H1 (cell line): ENCODE measurements at regions not wholly inside any gene's neighbourhood (a gene's known extent, or its start where the extent isn't known, plus 50 kb on each side); places are given as distances from the start of the nearest gene placed in this dataset.

Experiments
- CTCF ChIA-PET: fragments of 300-600 bp; sonication (Branson Sonifier 250); formaldehyde crosslinking; loops from one replicate; lab custom pipeline; 2021; ENCODE audit not compliant: partially characterized antibody; lab: Charles Lee
- POLR2A ChIA-PET: fragments of 300-600 bp; sonication (Branson Sonifier 250); formaldehyde crosslinking; loops from one replicate; lab custom pipeline; 2021; ENCODE audit warnings: inconsistent platforms; ENCODE audit not compliant: partially characterized antibody; lab: Charles Lee
- DNase-seq, 2 experiments: peaks; one replicate each; pipeline versions ENCODE4 v3.0.0 to v3.0.0-alpha.2; 2010 to 2022; ENCODE audit warnings: low spot score in 2 of 2, low read depth in 1 of 2, mixed read lengths in 1 of 2
- FAIRE-seq: peaks from 2 replicates; lab custom pipeline; 2011; peaks lifted over from hg19 to GRCh38; lab: Jason Lieb, UNC
- H2AFZ ChIP-seq: 2 replicates; pipeline ENCODE4 v1.8.1; 2012; ENCODE audit warnings: low read length, inconsistent platforms
- H2AK5ac ChIP-seq: 2 replicates; pipeline ENCODE4 v1.6.1; 2013; ENCODE audit warnings: low read depth, low read length
- H2BK120ac ChIP-seq: replicated peaks from 2 replicates; pipeline ENCODE3; 2013; ENCODE audit warnings: low read depth, low read length, inconsistent platforms
- H2BK12ac ChIP-seq: 2 replicates; pipeline ENCODE4 v1.6.1; 2013; ENCODE audit warnings: low read depth, low read length
- H2BK15ac ChIP-seq: 2 replicates; pipeline ENCODE4 v1.6.1; 2013; ENCODE audit warnings: low read length
- H2BK20ac ChIP-seq: 2 replicates; pipeline ENCODE4 v1.6.1; 2013; ENCODE audit warnings: low read length
- H2BK5ac ChIP-seq: 2 replicates; pipeline ENCODE4 v1.6.1; 2013; ENCODE audit warnings: low read depth, low read length
- H3K14ac ChIP-seq: 2 replicates; pipeline ENCODE4 v1.6.1; 2013; ENCODE audit warnings: inconsistent platforms; ENCODE audit not compliant: insufficient read length
- H3K18ac ChIP-seq: 2 replicates; pipeline ENCODE4 v1.6.1; 2013; ENCODE audit warnings: low read length; ENCODE audit errors: extremely low read depth
- H3K23ac ChIP-seq: 2 replicates; pipeline ENCODE4 v1.6.1; 2013; ENCODE audit warnings: inconsistent platforms; ENCODE audit not compliant: insufficient read length
- H3K23me2 ChIP-seq: 2 replicates; pipeline ENCODE4 v1.6.1; 2013; ENCODE audit warnings: low read depth, low read length
- H3K27ac ChIP-seq: 2 replicates; pipeline ENCODE4 v1.6.1; 2011; ENCODE audit warnings: low read depth, low read length, inconsistent platforms
- H3K27me3 ChIP-seq, 4 experiments: replicated peaks in 1 of 4; 1 replicate in 1 of 4; 2 replicates in 3 of 4; pipeline versions ENCODE4 v1.6.1 to v1.8.1; 2011 to 2013; ENCODE audit warnings: low read length in 3 of 4, mild to moderate bottlenecking in 3 of 4, inconsistent platforms in 2 of 4, mixed read lengths in 2 of 4, moderate library complexity in 1 of 4; ENCODE audit not compliant: control insufficient read depth in 3 of 4, insufficient read depth in 3 of 4; ENCODE audit errors: extremely low read depth in 1 of 4
- H3K36me3 ChIP-seq, 4 experiments: 2 replicates each; pipeline versions ENCODE4 v1.6.1 to v1.8.1; 2011 to 2013; ENCODE audit warnings: mild to moderate bottlenecking in 4 of 4, low read length in 3 of 4, moderate library complexity in 2 of 4, control low read depth in 1 of 4, inconsistent platforms in 1 of 4; ENCODE audit not compliant: insufficient read depth in 4 of 4, control insufficient read depth in 2 of 4
- H3K4ac ChIP-seq: replicated peaks from 2 replicates; pipeline ENCODE3; 2013; ENCODE audit warnings: low read length, low read depth, mixed read lengths, inconsistent platforms; ENCODE audit not compliant: insufficient read length
- H3K4me1 ChIP-seq, 4 experiments: replicated peaks in 1 of 4; 1 replicate in 1 of 4; 2 replicates in 3 of 4; pipeline versions ENCODE4 v1.6.1 to v1.8.1; 2011 to 2013; ENCODE audit warnings: low read length in 3 of 4, inconsistent platforms in 2 of 4, mixed read lengths in 1 of 4; ENCODE audit not compliant: insufficient read depth in 4 of 4, control insufficient read depth in 3 of 4
- H3K4me2 ChIP-seq, 2 experiments: 2 replicates each; pipeline versions ENCODE4 v1.6.1 to v1.8.1; 2011 to 2013; ENCODE audit warnings: low read depth in 2 of 2, low read length in 2 of 2, control low read depth in 1 of 2, inconsistent platforms in 1 of 2, mild to moderate bottlenecking in 1 of 2; ENCODE audit not compliant: insufficient read depth in 1 of 2
- H3K4me3 ChIP-seq, 4 experiments: fragments of 200-600, 300-600 bp in 1 of 4; sonication (generic), shearing (Covaris generic), sonication (Bioruptor Twin) in 1 of 4; 2 replicates each; pipeline versions ENCODE4 v1.5.1 to v1.8.1; 2011 to 2016; ENCODE audit warnings: low read length in 4 of 4, low read depth in 3 of 4, control low read depth in 2 of 4, inconsistent platforms in 2 of 4, mild to moderate bottlenecking in 2 of 4, mixed read lengths in 1 of 4, moderate library complexity in 1 of 4; ENCODE audit not compliant: insufficient read depth in 2 of 4; ENCODE audit errors: extremely low read depth in 1 of 4
- H3K56ac ChIP-seq: replicated peaks from 2 replicates; pipeline ENCODE3; 2013; ENCODE audit warnings: low read depth, mild to moderate bottlenecking, mixed read lengths, low read length, inconsistent platforms; ENCODE audit not compliant: insufficient read length
- H3K79me1 ChIP-seq: 2 replicates; pipeline ENCODE4 v1.6.1; 2013; ENCODE audit warnings: low read depth, low read length, control low read depth
- H3K79me2 ChIP-seq, 2 experiments: 2 replicates each; pipeline versions ENCODE4 v1.6.1 to v1.8.1; 2012 to 2013; ENCODE audit warnings: low read length in 2 of 2, mild to moderate bottlenecking in 2 of 2, inconsistent platforms in 1 of 2; ENCODE audit not compliant: insufficient read depth in 2 of 2, control insufficient read depth in 1 of 2
- H3K9ac ChIP-seq, 4 experiments: replicated peaks in 1 of 4; 1 replicate in 1 of 4; 2 replicates in 3 of 4; pipeline versions ENCODE4 v1.6.1 to v1.8.1; 2011 to 2013; ENCODE audit warnings: low read depth in 3 of 4, low read length in 3 of 4, control low read depth in 2 of 4, mild to moderate bottlenecking in 2 of 4, moderate library complexity in 2 of 4, inconsistent platforms in 1 of 4; ENCODE audit errors: extremely low read depth in 1 of 4
- H3K9me3 ChIP-seq, 2 experiments: 2 replicates each; pipeline versions ENCODE4 v1.6.1 to v1.8.1; 2012 to 2013; ENCODE audit warnings: mild to moderate bottlenecking in 2 of 2, moderate library complexity in 2 of 2, control low read depth in 1 of 2, inconsistent platforms in 1 of 2, low read depth in 1 of 2, low read length in 1 of 2, mixed read lengths in 1 of 2; ENCODE audit not compliant: insufficient read depth in 2 of 2
- H4K20me1 ChIP-seq, 2 experiments: replicated peaks in 1 of 2; 2 replicates each; pipeline versions ENCODE3 to v1.8.1; 2011 to 2013; ENCODE audit warnings: inconsistent platforms in 2 of 2, low read length in 2 of 2, mild to moderate bottlenecking in 1 of 2; ENCODE audit not compliant: insufficient read depth in 2 of 2, control insufficient read depth in 1 of 2
- H4K5ac ChIP-seq: 2 replicates; pipeline ENCODE4 v1.6.1; 2013; ENCODE audit warnings: low read length, low read depth, mixed read lengths, inconsistent platforms; ENCODE audit not compliant: insufficient read length
- H4K8ac ChIP-seq: 2 replicates; pipeline ENCODE4 v1.8.0; 2013; ENCODE audit warnings: mild to moderate bottlenecking, moderate library complexity, low read length, inconsistent platforms; ENCODE audit not compliant: insufficient read depth; ENCODE audit errors: extremely low read depth
- H4K91ac ChIP-seq: replicated peaks from 2 replicates; pipeline ENCODE3; 2013; ENCODE audit warnings: low read length, mixed read lengths, inconsistent platforms; ENCODE audit not compliant: insufficient read length
- ATF3 ChIP-seq: IDR thresholded peaks from 2 replicates; pipeline ENCODE4 v1.6.1; 2011; ENCODE audit warnings: low read depth, mild to moderate bottlenecking, low read length; ENCODE audit not compliant: insufficient read depth
- CBX8 ChIP-seq: fragments of 300-800, 300-1000 bp; sonication (generic); IDR thresholded peaks from 2 replicates; pipeline ENCODE4 v1.7.1; 2016; ENCODE audit warnings: low read depth, low read length, borderline replicate concordance
- CTCF ChIP-seq, 3 experiments: IDR thresholded peaks; 1 replicate in 2 of 3; 2 replicates in 1 of 3; pipeline versions ENCODE4 v1.5.1 to v1.6.1; 2011; ENCODE audit warnings: low read length in 3 of 3, mild to moderate bottlenecking in 3 of 3, inconsistent platforms in 2 of 3, low read depth in 1 of 3, moderate library complexity in 1 of 3; ENCODE audit not compliant: insufficient read depth in 1 of 3; ENCODE audit errors: control extremely low read depth in 1 of 3
- HDAC2 ChIP-seq, 2 experiments: fragments of 300-600 bp in 1 of 2; sonication (generic) in 1 of 2; IDR thresholded peaks; 2 replicates each; pipeline ENCODE4 v1.6.1; 2011 to 2012; ENCODE audit warnings: low read depth in 2 of 2, low read length in 2 of 2, mild to moderate bottlenecking in 2 of 2, moderate library complexity in 2 of 2, borderline replicate concordance in 1 of 2, inconsistent platforms in 1 of 2
- KDM5A ChIP-seq: fragments of 200-600 bp; IDR thresholded peaks from 2 replicates; pipeline ENCODE4 v1.7.1; 2012; ENCODE audit warnings: mild to moderate bottlenecking, low read length, inconsistent platforms, mixed read lengths
- TBP ChIP-seq: IDR thresholded peaks from 2 replicates; pipeline ENCODE4 v1.6.1; 2011; ENCODE audit warnings: low read depth, low read length, improper control_type of control experiment
- USF2 ChIP-seq: IDR thresholded peaks from 2 replicates; pipeline ENCODE4 v1.6.1; 2011; ENCODE audit warnings: low read length, improper control_type of control experiment
- WGBS, 2 experiments: shearing (Covaris generic) in 1 of 2; methylation state at CpG; one replicate each; pipeline versions ENCODE4 v1.1.6 to v1.1.7; 2013 to 2015; ENCODE audit warnings: low lambda C conversion rate in 2 of 2, mixed read lengths in 2 of 2, inconsistent platforms in 1 of 2, low coverage in 1 of 2, missing lambda C conversion rate in 1 of 2; ENCODE audit not compliant: insufficient replicate concordance in 2 of 2, insufficient coverage in 1 of 2, insufficient read length in 1 of 2; ENCODE audit errors: extremely low coverage in 1 of 2, missing lambda C conversion rate in 1 of 2; 5-methylcytosine and 5-hydroxymethylcytosine counted together

- H3K27me3 ChIP-seq = no peaks in the 10 kb centered on the region
- CTCF ChIA-PET = no interaction called here
- H4K8ac ChIP-seq = no peak overlapping the region
- H2BK12ac ChIP-seq = no peak overlapping the region
- no peak overlapping the region for H3K23ac ChIP-seq
- no peaks in the 10 kb centered on the region for H3K79me2 ChIP-seq
- no peak overlapping the region for H3K14ac ChIP-seq
- no peak overlapping the region for H3K4me2 ChIP-seq
- H3K27ac ChIP-seq = no peak overlapping the region
- H4K20me1 ChIP-seq = no peaks in the 10 kb centered on the region
- H3K79me1 ChIP-seq = no peaks in the 10 kb centered on the region
- 89% methylated on average over 3 of the region's 3 CpGs; no CpG with 5 or more reads in 1 of the 2 experiments for WGBS, 2 experiments
- H2BK120ac ChIP-seq = no peak overlapping the region
- DNase-seq = no peak
- H2AFZ ChIP-seq = no peak overlapping the region
- no peak overlapping the region for H3K56ac ChIP-seq
- FAIRE-seq = no peak
- no peak overlapping the region for H2AK5ac ChIP-seq
- H2BK15ac ChIP-seq = no peak overlapping the region
- H3K9me3 ChIP-seq = no peaks in the 10 kb centered on the region
- no peak overlapping the region for H3K4me3 ChIP-seq
- no peak overlapping the region for H3K18ac ChIP-seq
- no peak overlapping the region for H3K4ac ChIP-seq
- no peak overlapping the region for H4K91ac ChIP-seq
- TF ChIP-seq CBX8 (no peak), CTCF (IDR thresholded peaks at IDR 0.05; ENCODE audit: control extremely low read depth in 1 of 3, insufficient read depth in 1 of 3, low read depth in 1 of 3, low read length in 3 of 3) (no peak), USF2 (no peak), HDAC2 (IDR thresholded peaks at IDR 0.05; ENCODE audit: borderline replicate concordance in 1 of 2, low read depth in 2 of 2, low read length in 2 of 2) (no peak), ATF3 (no peak), TBP (no peak), KDM5A (no peak)
- H2BK20ac ChIP-seq = no peak overlapping the region
- H3K9ac ChIP-seq = no peak overlapping the region
- no peaks in the 10 kb centered on the region for H3K23me2 ChIP-seq
- no peak overlapping the region for H2BK5ac ChIP-seq
- H3K36me3 ChIP-seq = no peaks in the 10 kb centered on the region
- no peak overlapping the region for H4K5ac ChIP-seq
- POLR2A ChIA-PET = no interaction called here
- no peaks in the 10 kb centered on the region for H3K4me1 ChIP-seq
Measured at GRCh38 chr16:76622876-76623275, 345.7 kb downstream of the CNTNAP4 start.
